HG03139 (cell line): ENCODE measurements at regions not wholly inside any gene's neighbourhood (a gene's known extent, or its start where the extent isn't known, plus 50 kb on each side); places are given as distances from the start of the nearest gene placed in this dataset.

ENCODE experiments used
- ATAC-seq: cut with Tn5 transposase; IDR thresholded peaks from one replicate; pipeline ENCODE4 v1.9.1; 2021; ENCODE audit not compliant: unreplicated experiment

- ATAC-seq = no peak
Measured at GRCh38 chr1:219362702-219363101, 189.0 kb downstream of the LYPLAL1 start.

DNA sequence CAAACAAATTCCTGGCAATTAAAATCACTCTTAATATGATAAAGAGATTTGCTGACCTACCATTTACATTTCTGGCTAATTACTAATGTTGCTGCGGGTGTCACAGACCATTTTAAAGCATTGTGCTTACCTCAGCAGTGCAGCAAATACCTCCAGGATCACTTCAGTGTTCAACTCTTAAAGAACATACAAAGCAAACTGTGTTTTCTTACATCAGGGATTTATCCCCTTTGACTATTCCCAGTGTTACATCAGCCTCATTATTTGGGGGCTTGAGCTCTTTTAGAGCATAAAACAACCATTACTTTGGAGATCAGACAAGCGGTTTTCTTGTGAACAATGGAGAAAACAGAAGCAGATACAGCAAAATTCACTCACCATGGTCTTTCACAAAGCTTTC, 185.4 kb downstream of the LYPLAL1 start:
- ATAC-seq = no peak

- ATAC-seq = no peak
Measured at GRCh38 chr1:219358080-219358479, 184.4 kb downstream of the LYPLAL1 start.

DNA sequence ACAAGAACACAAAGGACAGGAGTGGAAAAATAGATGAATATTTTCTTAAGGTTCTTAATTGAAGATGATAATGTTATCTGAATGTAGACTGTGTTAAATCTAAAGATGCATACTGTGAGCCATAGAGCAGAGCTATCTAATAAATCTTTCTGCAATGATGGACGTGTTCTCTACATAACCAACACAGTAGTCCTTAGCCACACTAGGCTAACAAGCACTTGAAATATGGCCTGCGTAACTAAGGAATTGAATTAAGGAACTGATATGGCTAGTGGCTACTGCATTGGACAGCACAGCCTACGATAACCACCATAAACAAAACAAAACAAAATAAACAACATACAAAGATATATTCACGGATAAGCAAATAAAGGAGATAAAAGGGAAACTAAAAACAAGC, 181.3 kb downstream of the LYPLAL1 start:
- no peak for ATAC-seq

DNA sequence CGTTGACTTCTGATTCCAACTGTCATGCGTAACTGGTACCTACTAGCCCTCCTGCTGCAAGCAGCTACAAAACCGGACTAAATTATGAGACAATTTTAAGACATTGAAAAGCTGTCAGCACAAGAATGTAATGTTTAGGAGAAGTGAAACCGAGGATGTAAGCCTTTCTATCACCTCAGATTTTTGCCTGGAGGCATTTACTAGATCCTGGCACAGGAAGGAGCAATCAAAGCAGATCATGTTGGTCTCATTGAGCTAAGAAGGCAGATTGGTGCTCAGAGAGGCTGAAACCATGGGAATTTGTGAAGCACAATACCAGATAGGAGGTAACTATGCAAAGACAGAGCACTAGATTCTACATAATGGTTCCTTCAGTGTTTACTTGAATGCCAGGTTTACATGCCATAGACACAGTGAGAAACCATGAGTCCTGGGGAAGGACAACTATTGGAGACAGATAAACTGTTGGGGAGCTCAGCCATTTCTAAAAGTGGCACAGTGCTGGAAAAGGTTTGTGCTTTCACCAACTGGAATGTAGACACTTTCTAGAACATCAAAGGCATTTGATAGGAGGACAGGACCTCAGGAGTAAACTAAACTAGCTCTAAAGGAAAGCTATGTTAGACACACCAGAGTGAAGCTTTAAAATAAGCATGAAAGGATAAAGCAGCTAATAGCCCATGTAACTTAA, 179.4 kb downstream of the LYPLAL1 start:
- no peak for ATAC-seq

- ATAC-seq = no peak
Measured at GRCh38 chr1:219350172-219350931, 176.7 kb downstream of the LYPLAL1 start.

DNA sequence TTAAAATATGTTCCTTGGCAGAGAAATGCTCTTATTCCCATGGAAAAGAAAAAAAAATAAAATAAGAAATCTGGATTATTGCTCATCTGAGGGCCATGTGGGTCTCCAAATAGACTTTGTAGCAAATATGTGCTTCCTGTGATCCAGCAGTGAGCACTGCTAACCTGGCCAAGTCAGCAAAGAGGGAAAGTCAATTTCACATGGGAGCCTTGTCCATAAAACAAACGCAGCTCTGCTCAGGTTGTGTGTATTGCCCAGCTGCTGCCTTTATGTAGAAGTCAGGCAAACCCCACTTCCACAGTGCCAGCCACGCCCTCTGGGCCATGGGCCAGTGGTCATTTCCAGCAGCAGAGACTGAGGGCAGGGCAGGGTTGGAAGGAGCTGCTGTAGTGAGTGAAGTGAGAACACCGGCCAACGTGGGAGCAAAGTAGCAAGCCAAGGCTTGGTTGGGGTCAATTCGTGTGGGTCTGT, 174.3 kb downstream of the LYPLAL1 start:
- no peak for ATAC-seq

GRCh38 chr1:219347376-219347775, 173.7 kb downstream of the LYPLAL1 start:
- ATAC-seq = no peak

DNA sequence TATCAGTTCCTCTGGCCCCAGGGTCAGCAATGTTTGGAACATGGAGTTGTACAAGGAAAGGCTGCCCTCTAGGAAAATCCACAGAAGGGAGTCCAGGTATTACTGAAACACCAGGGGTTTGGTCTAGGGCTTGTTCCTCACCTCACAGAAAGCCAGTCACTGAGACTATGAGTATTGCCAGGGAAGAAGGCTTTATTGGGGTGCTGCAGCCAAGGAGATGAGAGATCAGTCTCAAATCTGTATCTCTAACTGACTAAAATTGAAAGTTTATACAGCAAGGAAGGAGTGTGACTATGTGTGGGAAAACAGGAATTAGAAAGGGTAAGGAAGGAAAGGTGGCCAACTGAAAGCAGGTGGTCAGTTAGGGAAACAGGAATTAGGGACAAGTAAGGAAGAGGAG, 172.3 kb downstream of the LYPLAL1 start:
- no peak for ATAC-seq

- no peak for ATAC-seq
Measured at GRCh38 chr1:219342836-219343235, 169.2 kb downstream of the LYPLAL1 start.

DNA sequence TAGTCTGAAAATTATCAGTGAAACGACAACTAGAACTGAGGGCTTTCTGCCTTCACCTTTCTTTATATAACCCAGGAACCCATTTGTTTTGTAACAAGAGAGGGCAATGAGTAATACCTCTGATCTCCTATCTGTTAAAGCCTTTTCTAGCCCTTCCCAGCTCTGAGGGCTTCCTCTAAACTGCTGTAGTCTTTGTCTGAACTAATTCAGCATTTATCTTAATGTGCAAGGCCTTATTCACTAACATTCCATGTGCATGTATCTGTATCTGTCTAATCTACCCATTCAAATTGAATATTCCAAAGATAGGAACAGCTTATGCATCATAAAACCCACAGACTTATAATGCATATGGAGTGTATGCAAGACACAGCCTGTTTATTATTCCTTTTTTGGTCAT, 167.1 kb downstream of the LYPLAL1 start:
- ATAC-seq = no peak

DNA sequence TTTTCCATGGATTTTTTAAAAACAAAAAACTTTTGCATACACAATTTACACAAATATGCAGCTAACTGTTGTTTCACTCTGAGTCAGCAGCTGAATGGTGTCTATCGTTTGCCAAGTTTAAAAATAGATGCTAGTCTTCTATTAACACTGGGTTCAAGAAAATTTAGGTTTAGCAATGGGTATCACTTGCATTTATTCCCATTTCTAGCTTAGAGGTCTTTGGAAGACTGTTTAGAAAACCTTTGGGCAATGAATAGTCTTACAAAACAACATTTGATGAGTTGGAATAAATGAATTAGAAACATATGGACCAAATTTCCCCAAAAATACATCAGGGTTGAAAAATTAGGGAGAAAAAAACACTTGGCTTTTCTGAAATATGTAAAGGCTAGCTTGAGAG, 165.8 kb downstream of the LYPLAL1 start:
- ATAC-seq = no peak

DNA sequence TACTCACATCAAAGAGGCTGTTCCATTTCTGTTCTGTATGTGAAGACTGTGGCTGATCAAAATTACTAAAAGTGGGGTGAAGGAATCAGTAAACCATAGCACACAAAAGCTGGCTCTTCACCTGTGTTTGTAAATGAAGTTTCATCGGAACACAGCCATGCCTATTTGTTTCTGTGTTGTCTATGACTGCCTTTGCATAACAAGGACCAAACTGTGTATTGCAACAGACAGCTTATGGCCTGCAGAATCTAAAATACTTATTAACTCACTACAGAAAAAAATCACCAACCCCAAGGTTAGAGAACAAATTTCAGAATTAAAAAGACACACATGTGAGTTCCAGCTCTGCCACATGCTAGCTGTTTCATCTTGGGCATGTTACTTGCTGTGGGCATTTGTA, 163.9 kb downstream of the LYPLAL1 start:
- no peak for ATAC-seq

- ATAC-seq = no peak
Measured at GRCh38 chr1:219333626-219334025, 159.9 kb downstream of the LYPLAL1 start.

- ATAC-seq = no peak
Measured at GRCh38 chr1:219331424-219331823, 157.7 kb downstream of the LYPLAL1 start.

DNA sequence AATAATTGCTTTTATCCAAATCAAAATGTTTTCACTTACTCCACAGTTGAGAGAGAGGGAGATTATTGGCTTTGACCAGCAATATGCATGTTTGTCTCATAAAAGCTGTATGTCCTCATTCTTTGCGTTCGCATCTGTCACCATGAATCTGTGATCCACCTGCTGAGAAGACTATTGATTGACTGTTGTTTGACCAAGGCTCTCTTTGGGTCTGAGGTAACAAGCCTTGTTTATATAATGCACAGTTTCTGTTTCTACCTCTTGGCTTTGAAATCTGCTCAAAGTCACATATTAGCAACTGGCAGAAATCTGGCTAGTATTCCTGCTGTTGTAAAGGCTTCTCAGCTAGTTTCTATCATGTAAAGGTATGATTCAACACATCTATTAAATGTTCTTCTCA, 157.0 kb downstream of the LYPLAL1 start:
- ATAC-seq = no peak

DNA sequence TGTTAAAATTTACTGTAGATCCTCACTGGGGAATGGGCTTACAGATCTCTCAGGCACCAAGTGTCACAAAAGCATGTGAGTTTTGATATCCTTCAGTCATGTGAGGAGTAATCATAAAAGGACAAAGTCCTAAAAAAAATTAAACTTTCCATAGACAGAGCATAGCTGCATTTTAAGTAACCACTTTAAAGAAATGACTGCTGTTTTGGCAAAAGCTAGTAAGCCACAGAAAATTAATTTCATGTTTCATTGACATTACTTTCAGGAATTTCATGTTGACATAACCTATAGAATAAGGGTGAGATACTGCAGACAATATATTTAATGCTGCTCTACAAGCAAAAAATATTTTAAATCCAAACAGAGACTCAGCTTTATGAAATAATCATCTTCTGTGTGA, 156.3 kb downstream of the LYPLAL1 start:
- no peak for ATAC-seq

DNA sequence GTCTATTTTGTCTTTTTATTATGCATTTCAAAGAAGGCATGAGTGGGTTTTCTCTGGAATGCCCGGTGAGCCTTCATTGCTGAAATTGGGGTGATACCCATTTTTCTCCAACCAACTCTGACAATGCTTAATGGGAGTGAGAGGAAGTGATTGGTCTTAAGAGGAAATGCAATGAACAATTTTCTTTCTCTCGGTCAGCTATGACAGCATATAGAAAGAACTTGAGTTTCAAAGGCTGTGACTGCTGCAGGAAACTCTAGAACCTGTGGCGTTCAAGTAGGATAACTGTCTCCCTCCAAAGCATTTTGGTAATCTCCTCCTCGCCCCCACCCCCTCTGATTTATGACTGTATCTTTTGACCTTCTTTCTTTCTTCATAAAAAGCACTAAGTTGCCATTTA, 155.9 kb downstream of the LYPLAL1 start:
- ATAC-seq = no peak

GRCh38 chr1:219326843-219327242, 153.2 kb downstream of the LYPLAL1 start:
- no peak for ATAC-seq

DNA sequence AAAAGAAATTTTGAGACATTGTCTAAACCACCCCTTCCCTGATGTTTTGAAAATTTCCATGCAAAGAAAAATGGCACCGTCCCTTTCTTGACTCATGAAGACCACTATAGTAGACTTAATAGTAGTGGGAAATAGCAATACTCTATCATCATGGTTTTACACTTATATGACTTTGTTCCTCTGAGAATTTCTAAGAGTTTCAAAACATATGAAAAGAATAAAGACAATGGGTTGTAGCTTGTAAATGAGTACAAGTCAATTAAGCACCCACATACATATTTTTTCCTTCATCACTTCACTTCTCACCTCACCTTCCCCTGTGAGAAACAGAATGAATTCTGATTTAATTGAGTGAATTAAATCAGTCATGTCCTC, 151.7 kb downstream of the LYPLAL1 start:
- ATAC-seq = no peak

DNA sequence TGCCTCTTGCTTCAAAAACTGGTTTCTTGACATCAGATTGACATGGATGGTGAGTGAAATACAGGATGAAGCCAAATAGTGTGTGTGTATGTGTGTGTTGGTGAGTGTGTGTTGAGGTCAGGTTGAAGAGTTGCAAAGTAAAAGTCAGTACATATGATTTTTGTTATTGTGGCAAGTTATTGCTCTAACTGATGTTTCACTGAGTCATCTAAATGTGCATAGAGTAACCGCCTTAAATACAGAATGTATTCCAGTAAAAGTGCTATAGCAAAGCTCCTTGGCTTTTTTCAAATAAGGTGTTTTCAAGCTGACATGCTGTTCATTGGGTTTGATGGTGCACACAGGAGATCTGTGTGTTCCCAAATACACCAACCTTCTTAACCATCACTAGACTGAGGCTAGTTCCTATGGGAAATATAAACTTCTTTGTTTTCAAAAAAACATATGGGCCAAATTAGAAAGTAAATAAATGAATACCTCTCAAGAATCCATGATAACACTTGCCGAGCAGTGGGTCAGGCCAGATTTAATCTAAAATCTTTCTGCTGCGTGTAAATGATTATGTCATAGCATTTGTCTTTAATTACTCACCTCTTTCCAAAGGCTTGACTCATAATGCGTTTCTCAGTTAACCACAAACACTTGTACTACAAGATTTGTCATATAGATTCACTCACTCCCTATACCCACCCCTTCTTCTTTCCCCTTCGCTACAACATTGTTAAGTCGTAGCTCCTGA, 151.1 kb downstream of the LYPLAL1 start:
- ATAC-seq = no peak

- ATAC-seq = no peak
Measured at GRCh38 chr1:219324171-219324570, 150.5 kb downstream of the LYPLAL1 start.
